Naive thymus-derived CD4-positive, alpha-beta T cell (primary cell): ENCODE measurements at regions not wholly inside any gene's neighbourhood (a gene's known extent, or its start where the extent isn't known, plus 50 kb on each side); places are given as distances from the start of the nearest gene placed in this dataset.

Experiments used
- ATAC-seq: fragments of 150-1000 bp; cut with Tn5 transposase; 2 replicates; pipeline ENCODE4 v1.10.0; 2021; ENCODE audit warnings: mild to moderate bottlenecking, moderate library complexity
- CTCF ChIA-PET: fragments of 350-600 bp; sonication (Branson Sonifier 250); formaldehyde crosslinking; loops from one replicate; lab custom pipeline; 2021; ENCODE audit warnings: antibody characterized with exemption; lab: Charles Lee
- POLR2A ChIA-PET: fragments of 350-600 bp; sonication (Branson Sonifier 250); formaldehyde crosslinking; loops from one replicate; lab custom pipeline; 2021; ENCODE audit warnings: antibody characterized with exemption, inconsistent platforms; lab: Charles Lee
- DNase-seq, 9 donors: peaks; one replicate each; pipeline versions ENCODE4 v3.0.0 to v3.0.0-alpha.2; 2020 to 2022; ENCODE audit warnings: mixed read lengths in 1 of 9
- H3K27ac ChIP-seq: one replicate; pipeline ENCODE4 v1.7.0; 2013; ENCODE audit warnings: mild to moderate bottlenecking, low read depth, low read length, moderate library complexity
- H3K27me3 ChIP-seq, 2 donors: one replicate each; pipeline ENCODE4 v1.7.0; 2013; ENCODE audit warnings: low read length in 2 of 2, mild to moderate bottlenecking in 2 of 2, moderate library complexity in 2 of 2; ENCODE audit not compliant: control insufficient read depth in 2 of 2, insufficient read depth in 2 of 2
- H3K36me3 ChIP-seq, 3 experiments: 1 replicate in 2 of 3; 2 replicates in 1 of 3; pipeline ENCODE4 v1.7.0; 2013; ENCODE audit warnings: low read length in 3 of 3, mild to moderate bottlenecking in 3 of 3, moderate library complexity in 1 of 3; ENCODE audit not compliant: insufficient read depth in 3 of 3, control insufficient read depth in 2 of 3
- H3K4me1 ChIP-seq, 2 donors: one replicate each; pipeline ENCODE4 v1.7.0; 2013; ENCODE audit warnings: low read length in 2 of 2, mild to moderate bottlenecking in 2 of 2, moderate library complexity in 1 of 2; ENCODE audit not compliant: control insufficient read depth in 2 of 2, insufficient read depth in 2 of 2
- H3K4me3 ChIP-seq: 2 replicates; pipeline ENCODE4 v1.7.0; 2013; ENCODE audit warnings: mild to moderate bottlenecking, low read length
- H3K9me3 ChIP-seq, 3 experiments: 1 replicate in 2 of 3; 2 replicates in 1 of 3; pipeline ENCODE4 v1.7.0; 2013; ENCODE audit warnings: low read length in 3 of 3; ENCODE audit not compliant: control insufficient read depth in 2 of 3
- H3K27ac Mint-ChIP-seq, 9 donors: one replicate each; pipeline ENCODE4 v1.8.0; 2020 to 2022; ENCODE audit warnings: mixed read lengths in 9 of 9, mild to moderate bottlenecking in 8 of 9, moderate library complexity in 5 of 9, inconsistent platforms in 2 of 9
- H3K27me3 Mint-ChIP-seq, 5 donors: one replicate each; pipeline ENCODE4 v1.8.0; 2021 to 2022; ENCODE audit warnings: mixed read lengths in 5 of 5, mild to moderate bottlenecking in 1 of 5
- H3K36me3 Mint-ChIP-seq, 5 donors: one replicate each; pipeline ENCODE4 v1.8.0; 2020 to 2022; ENCODE audit warnings: mixed read lengths in 5 of 5, mild to moderate bottlenecking in 3 of 5, inconsistent platforms in 1 of 5
- H3K4me1 Mint-ChIP-seq, 7 donors: one replicate each; pipeline ENCODE4 v1.8.0; 2020 to 2022; ENCODE audit warnings: mixed read lengths in 7 of 7, mild to moderate bottlenecking in 3 of 7, inconsistent platforms in 1 of 7
- H3K4me3 Mint-ChIP-seq, 10 donors: one replicate each; pipeline ENCODE4 v1.8.0; 2020 to 2022; ENCODE audit warnings: mild to moderate bottlenecking in 10 of 10, mixed read lengths in 10 of 10, moderate library complexity in 6 of 10, inconsistent platforms in 2 of 10
- H3K9me3 Mint-ChIP-seq, 11 donors: one replicate each; pipeline ENCODE4 v1.8.0; 2020 to 2022; ENCODE audit warnings: mixed read lengths in 11 of 11, mild to moderate bottlenecking in 4 of 11, inconsistent platforms in 1 of 11, moderate library complexity in 1 of 11
- intact Hi-C, 2 donors: fragments of 100-400 bp; cut with micrococcal nuclease; formaldehyde crosslinking; loops; one replicate each; pipeline ENCODE4 v1.15.1; 2023

- Mint-ChIP-seq H3K27ac (no peak overlapping the region), H3K27me3 (peaks cover 0 to 18% (median 4%) of the 10 kb centered on the region in 5 donors), H3K36me3 (no peaks in the 10 kb centered on the region), H3K9me3 (no peaks in the 10 kb centered on the region), H3K4me1 (no peaks in the 10 kb centered on the region), H3K4me3 (no peak overlapping the region)
- intact Hi-C loops: no loop called here
- no peak for DNase-seq
- no peaks in the 10 kb centered on the region for H3K9me3 ChIP-seq
- H3K4me3 ChIP-seq: no peak overlapping the region
- H3K36me3 ChIP-seq: no peaks in the 10 kb centered on the region
- H3K4me1 ChIP-seq: no peaks in the 10 kb centered on the region
- no peak for ATAC-seq
- no peak overlapping the region for H3K27ac ChIP-seq
- ChIA-PET POLR2A (no interaction called here), CTCF (no interaction called here)
- no peaks in the 10 kb centered on the region for H3K27me3 ChIP-seq
Measured at GRCh38 chr17:34773036-34773435, 188.2 kb downstream of the CCT6B start.

- H3K9me3 Mint-ChIP-seq: no peaks in the 10 kb centered on the region
- H3K36me3 Mint-ChIP-seq: no peaks in the 10 kb centered on the region
- H3K27me3 Mint-ChIP-seq: peaks cover 0 to 18% (median 4%) of the 10 kb centered on the region in 5 donors
- Histone ChIP-seq H3K4me3 (no peak overlapping the region), H3K9me3 (no peaks in the 10 kb centered on the region), H3K27me3 (no peaks in the 10 kb centered on the region), H3K36me3 (no peaks in the 10 kb centered on the region), H3K4me1 (no peaks in the 10 kb centered on the region), H3K27ac (no peak overlapping the region)
- H3K4me3 Mint-ChIP-seq: no peak overlapping the region
- intact Hi-C loops: no loop called here
- CTCF ChIA-PET: no interaction called here
- DNase-seq (no peak), ATAC-seq (no peak)
- POLR2A ChIA-PET: no interaction called here
- no peaks in the 10 kb centered on the region for H3K4me1 Mint-ChIP-seq
- no peak overlapping the region for H3K27ac Mint-ChIP-seq
Measured at GRCh38 chr17:34771891-34772290, 189.4 kb downstream of the CCT6B start.

DNA sequence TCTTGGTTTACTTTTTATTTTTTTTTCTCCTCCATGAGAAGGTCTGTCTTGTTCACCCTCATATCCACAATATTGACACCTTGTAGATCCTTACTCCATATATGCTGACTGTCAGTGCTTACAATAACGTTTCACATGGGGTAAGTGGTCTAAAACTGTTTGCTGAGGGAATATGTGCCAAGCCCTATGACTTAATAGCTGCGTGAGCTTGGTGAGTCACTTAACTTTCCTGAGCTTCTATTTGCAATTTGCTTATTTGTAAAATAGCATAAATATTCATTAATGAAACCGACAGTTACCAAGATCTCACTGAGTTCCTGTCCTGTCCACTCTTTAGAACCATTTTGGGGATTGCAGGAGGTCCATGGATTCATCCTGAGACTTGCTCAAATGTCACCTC lies 190.7 kb downstream of the CCT6B start:
- no peaks in the 10 kb centered on the region for H3K4me1 ChIP-seq
- H3K9me3 Mint-ChIP-seq: no peaks in the 10 kb centered on the region
- no peak overlapping the region for H3K4me3 ChIP-seq
- H3K4me3 Mint-ChIP-seq: no peak overlapping the region
- POLR2A ChIA-PET: no interaction called here
- no peaks in the 10 kb centered on the region for H3K9me3 ChIP-seq
- ATAC-seq (no peak), DNase-seq (no peak)
- no peaks in the 10 kb centered on the region for H3K27me3 ChIP-seq
- peaks cover 0 to 12% (median 4%) of the 10 kb centered on the region in 5 donors for H3K27me3 Mint-ChIP-seq
- H3K4me1 Mint-ChIP-seq: no peaks in the 10 kb centered on the region
- no peak overlapping the region for H3K27ac ChIP-seq
- CTCF ChIA-PET: no interaction called here
- intact Hi-C loops: no loop called here
- no peaks in the 10 kb centered on the region for H3K36me3 ChIP-seq
- H3K27ac Mint-ChIP-seq: no peak overlapping the region
- no peaks in the 10 kb centered on the region for H3K36me3 Mint-ChIP-seq

DNA sequence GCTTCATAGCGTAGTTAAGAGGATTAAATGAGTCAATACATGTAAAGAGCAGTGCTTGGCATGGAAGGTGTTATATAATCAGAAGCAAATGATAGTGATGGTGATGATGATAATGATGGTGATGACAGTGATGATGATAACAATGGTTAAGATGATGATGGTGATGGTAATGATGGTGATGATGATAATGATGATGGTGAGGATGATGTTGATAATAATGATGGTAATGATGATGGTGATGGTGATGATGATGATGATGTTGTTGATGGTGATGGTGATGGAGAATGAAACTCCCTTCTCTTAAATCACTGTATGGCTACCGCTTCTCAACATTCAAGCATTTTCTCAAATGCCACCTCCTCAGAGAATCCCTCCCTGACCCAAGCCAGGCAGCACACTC lies 190.5 kb downstream of the TMEM132E start:
- ChIA-PET POLR2A (no interaction called here), CTCF (no interaction called here)
- peaks cover 0 to 8% (median 3%) of the 10 kb centered on the region in 5 donors for H3K27me3 Mint-ChIP-seq
- H3K9me3 Mint-ChIP-seq: peaks cover 0 to 1% (median 0%) of the 10 kb centered on the region in 11 donors
- Histone ChIP-seq H3K4me1 (no peaks in the 10 kb centered on the region), H3K4me3 (no peak overlapping the region), H3K27ac (no peak overlapping the region), H3K36me3 (no peaks in the 10 kb centered on the region), H3K27me3 (no peaks in the 10 kb centered on the region), H3K9me3 (no peaks in the 10 kb centered on the region)
- H3K36me3 Mint-ChIP-seq: no peaks in the 10 kb centered on the region
- no peak for DNase-seq
- H3K4me1 Mint-ChIP-seq: no peaks in the 10 kb centered on the region
- H3K27ac Mint-ChIP-seq: no peak overlapping the region
- intact Hi-C loops: no loop called here
- H3K4me3 Mint-ChIP-seq: no peak overlapping the region
- ATAC-seq: no peak

DNA sequence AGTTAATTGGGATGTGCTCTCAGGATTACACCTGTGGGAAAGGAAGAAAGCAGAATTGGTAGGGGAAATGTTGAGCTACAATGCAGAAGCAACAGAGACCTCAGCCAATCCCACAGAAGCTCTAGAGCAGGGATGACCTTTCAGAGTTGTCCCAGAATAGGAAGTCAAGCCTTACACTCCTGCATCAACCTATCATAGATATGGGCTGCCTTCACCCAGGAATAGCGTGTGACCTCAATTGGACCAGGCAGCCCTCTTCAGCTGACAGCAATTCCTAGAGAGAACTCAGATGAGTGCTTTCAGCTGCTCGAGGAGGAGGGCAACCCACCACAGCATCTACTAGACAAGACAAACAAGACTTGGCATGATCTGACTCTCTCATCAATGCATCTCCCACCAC lies 189.7 kb downstream of the TMEM132E start:
- POLR2A ChIA-PET: no interaction called here
- H3K4me3 Mint-ChIP-seq: no peak overlapping the region
- H3K9me3 Mint-ChIP-seq: peaks cover 0 to 1% (median 0%) of the 10 kb centered on the region in 11 donors
- no peak overlapping the region for H3K4me3 ChIP-seq
- H3K27ac ChIP-seq: no peak overlapping the region
- no peaks in the 10 kb centered on the region for H3K36me3 Mint-ChIP-seq
- intact Hi-C loops: no loop called here
- no peaks in the 10 kb centered on the region for H3K27me3 ChIP-seq
- no peak overlapping the region for H3K27ac Mint-ChIP-seq
- peaks cover 0 to 7% (median 3%) of the 10 kb centered on the region in 5 donors for H3K27me3 Mint-ChIP-seq
- CTCF ChIA-PET: no interaction called here
- no peaks in the 10 kb centered on the region for H3K36me3 ChIP-seq
- no peak for ATAC-seq
- no peaks in the 10 kb centered on the region for H3K4me1 Mint-ChIP-seq
- H3K4me1 ChIP-seq: no peaks in the 10 kb centered on the region
- H3K9me3 ChIP-seq: no peaks in the 10 kb centered on the region
- DNase-seq: no peak

GRCh38 chr17:34765291-34765690 lies 185.9 kb downstream of the TMEM132E start:
- Mint-ChIP-seq H3K27me3 (peaks cover 0 to 18% (median 5%) of the 10 kb centered on the region in 5 donors), H3K27ac (no peak overlapping the region), H3K4me3 (no peak overlapping the region), H3K36me3 (peaks cover 0 to 3% (median 0%) of the 10 kb centered on the region in 5 donors), H3K4me1 (no peaks in the 10 kb centered on the region), H3K9me3 (peaks cover 0 to 1% (median 0%) of the 10 kb centered on the region in 11 donors)
- Histone ChIP-seq H3K4me1 (no peaks in the 10 kb centered on the region), H3K4me3 (no peak overlapping the region), H3K27ac (no peak overlapping the region), H3K36me3 (no peaks in the 10 kb centered on the region), H3K27me3 (no peaks in the 10 kb centered on the region), H3K9me3 (no peaks in the 10 kb centered on the region)
- no peak for DNase-seq
- POLR2A ChIA-PET: no interaction called here
- intact Hi-C loops: no loop called here
- no peak for ATAC-seq
- CTCF ChIA-PET: no interaction called here

- ATAC-seq (no peak), DNase-seq (no peak)
- no peak overlapping the region for H3K27ac Mint-ChIP-seq
- POLR2A ChIA-PET: no interaction called here
- Histone ChIP-seq H3K9me3 (no peaks in the 10 kb centered on the region), H3K27me3 (no peaks in the 10 kb centered on the region), H3K36me3 (no peaks in the 10 kb centered on the region), H3K4me3 (no peak overlapping the region), H3K4me1 (no peaks in the 10 kb centered on the region), H3K27ac (no peak overlapping the region)
- H3K27me3 Mint-ChIP-seq: peaks cover 0 to 18% (median 8%) of the 10 kb centered on the region in 5 donors
- intact Hi-C loops: no loop called here
- H3K4me1 Mint-ChIP-seq: no peaks in the 10 kb centered on the region
- H3K9me3 Mint-ChIP-seq: peaks cover 0 to 1% (median 0%) of the 10 kb centered on the region in 11 donors
- H3K36me3 Mint-ChIP-seq: peaks cover 0 to 3% (median 0%) of the 10 kb centered on the region in 5 donors
- CTCF ChIA-PET: no interaction called here
- no peak overlapping the region for H3K4me3 Mint-ChIP-seq
Measured at GRCh38 chr17:34764716-34765115, 185.3 kb downstream of the TMEM132E start.
